Mucosa of rectum (tissue), 2 donors: ENCODE measurements at regions not wholly inside any gene's neighbourhood (a gene's known extent, or its start where the extent isn't known, plus 50 kb on each side); places are given as distances from the start of the nearest gene placed in this dataset.
A peak's percentile ranks its signal among the peaks of the same experiment; 100 is the strongest.
"Not testable (repeated sequence)": the region's sequence is repeated elsewhere in the genome, so short reads cannot be mapped to it uniquely, and the experiment has no call there.

Source experiments
- H3K27ac ChIP-seq, 2 donors: one replicate each; pipeline ENCODE4 v1.7.0; 2013; ENCODE audit warnings: inconsistent platforms in 2 of 2, low read depth in 2 of 2, low read length in 2 of 2
- H3K27me3 ChIP-seq, 2 donors: one replicate each; pipeline ENCODE4 v1.7.0; 2013; ENCODE audit warnings: low read length in 2 of 2; ENCODE audit not compliant: control insufficient read depth in 2 of 2, insufficient read depth in 2 of 2
- H3K36me3 ChIP-seq, 2 donors: one replicate each; pipeline ENCODE4 v1.7.0; 2013; ENCODE audit warnings: low read length in 2 of 2; ENCODE audit not compliant: control insufficient read depth in 2 of 2, insufficient read depth in 2 of 2
- H3K4me1 ChIP-seq, 2 donors: one replicate each; pipeline ENCODE4 v1.7.0; 2013; ENCODE audit warnings: low read length in 2 of 2, mild to moderate bottlenecking in 1 of 2; ENCODE audit not compliant: control insufficient read depth in 2 of 2, insufficient read depth in 2 of 2
- H3K4me3 ChIP-seq, 2 donors: one replicate each; pipeline ENCODE4 v1.7.0; 2013; ENCODE audit warnings: low read length in 2 of 2
- H3K9ac ChIP-seq, 2 donors: one replicate each; pipeline ENCODE4 v1.7.0; 2013; ENCODE audit warnings: low read length in 2 of 2, low read depth in 1 of 2, mild to moderate bottlenecking in 1 of 2
- H3K9me3 ChIP-seq, 2 donors: one replicate each; pipeline ENCODE4 v1.7.0; 2013; ENCODE audit warnings: low read length in 2 of 2; ENCODE audit not compliant: control insufficient read depth in 2 of 2
- donor health status: healthy.
- donor health status: Normal muscosa, but diverticular disease.

- no peak overlapping the region for H3K27ac ChIP-seq
- H3K27me3 ChIP-seq, result no peaks in the 10 kb centered on the region
- no peaks in the 10 kb centered on the region for H3K36me3 ChIP-seq
- no peaks in the 10 kb centered on the region for H3K9me3 ChIP-seq
- no peak overlapping the region for H3K9ac ChIP-seq
- H3K4me3 ChIP-seq, result no peak overlapping the region
- H3K4me1 ChIP-seq, result no peaks in the 10 kb centered on the region
Observed at GRCh38 chr12:14200598-14200997, 164.9 kb upstream of the ATF7IP start.

- H3K4me1 ChIP-seq, result no peaks in the 10 kb centered on the region
- no peaks in the 10 kb centered on the region for H3K36me3 ChIP-seq
- H3K27me3 ChIP-seq, result no peaks in the 10 kb centered on the region
- no peak overlapping the region for H3K27ac ChIP-seq
- H3K9ac ChIP-seq, result no peak overlapping the region
- H3K4me3 ChIP-seq, result no peak overlapping the region
- no peaks in the 10 kb centered on the region for H3K9me3 ChIP-seq
Observed at GRCh38 chr12:14201291-14201690, 164.2 kb upstream of the ATF7IP start.

GRCh38 chr12:14207905-14208551 lies 157.5 kb upstream of the ATF7IP start:
- Histone ChIP-seq H3K9me3 (no peaks in the 10 kb centered on the region), H3K27me3 (no peaks in the 10 kb centered on the region), H3K9ac (no peak overlapping the region), H3K27ac (peak overlapping the region; percentile 75 to 91), H3K4me1 (peaks cover 37 to 40% of the 10 kb centered on the region in 2 donors), H3K36me3 (no peaks in the 10 kb centered on the region), H3K4me3 (peak overlapping the region in 1 of 2 donors; percentile 37)

- Histone ChIP-seq H3K36me3 (no peaks in the 10 kb centered on the region), H3K27ac (peak overlapping the region; percentile 79 to 86), H3K4me3 (peak overlapping the region; percentile 2 to 28), H3K27me3 (no peaks in the 10 kb centered on the region), H3K9ac (peak overlapping the region; percentile 30 to 65), H3K4me1 (peaks cover 54 to 55% of the 10 kb centered on the region in 2 donors), H3K9me3 (no peaks in the 10 kb centered on the region)
Observed at GRCh38 chr12:14211947-14212387, 153.5 kb upstream of the ATF7IP start.

- Histone ChIP-seq H3K9ac (no peak overlapping the region), H3K4me3 (no peak overlapping the region), H3K9me3 (no peaks in the 10 kb centered on the region), H3K4me1 (peaks cover 41 to 44% of the 10 kb centered on the region in 2 donors), H3K27me3 (no peaks in the 10 kb centered on the region), H3K36me3 (no peaks in the 10 kb centered on the region), H3K27ac (peak overlapping the region; percentile 79 to 86)
Observed at GRCh38 chr12:14213542-14213941, 151.9 kb upstream of the ATF7IP start.

- peaks cover 37 to 39% of the 10 kb centered on the region in 2 donors for H3K4me1 ChIP-seq
- H3K9ac ChIP-seq, result no peak overlapping the region
- peak overlapping the region in 1 of 2 donors; percentile 17 for H3K4me3 ChIP-seq
- H3K36me3 ChIP-seq, result no peaks in the 10 kb centered on the region
- no peaks in the 10 kb centered on the region for H3K27me3 ChIP-seq
- no peaks in the 10 kb centered on the region for H3K9me3 ChIP-seq
- H3K27ac ChIP-seq, result peak overlapping the region; percentile 79 to 86
Observed at GRCh38 chr12:14214495-14214894, 151.0 kb upstream of the ATF7IP start.

DNA sequence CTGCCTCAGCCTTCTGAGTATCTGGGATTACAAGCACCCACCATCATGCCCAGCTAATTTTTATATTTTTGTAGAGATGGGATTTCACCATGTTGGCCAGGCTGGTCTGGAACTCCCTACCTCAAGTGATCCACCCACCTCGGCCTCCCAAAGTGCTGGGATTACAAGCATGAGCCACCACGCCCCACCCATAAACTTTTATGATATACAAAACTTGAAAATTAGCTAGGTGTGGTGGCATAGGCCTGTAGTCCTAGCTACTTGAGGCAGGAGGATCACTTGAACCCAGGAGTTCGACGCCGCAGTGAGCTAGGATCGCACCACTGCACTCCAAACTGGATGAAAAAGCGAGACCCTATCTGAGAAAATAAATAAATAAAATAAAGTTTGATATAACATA lies 149.5 kb upstream of the ATF7IP start:
- peaks cover 30 to 37% of the 10 kb centered on the region in 2 donors for H3K4me1 ChIP-seq
- not testable (repeated sequence) for H3K27me3 ChIP-seq, H3K27ac ChIP-seq, H3K9ac ChIP-seq, H3K36me3 ChIP-seq, H3K9me3 ChIP-seq
- H3K4me3 ChIP-seq, result peak overlapping the region in 1 of 2 donors; percentile 58

- peak overlapping the region; percentile 14 to 27 for H3K9ac ChIP-seq
- H3K4me1 ChIP-seq, result peaks cover 27 to 34% of the 10 kb centered on the region in 2 donors
- H3K27ac ChIP-seq, result peak overlapping the region in 1 of 2 donors; percentile 5
- H3K36me3 ChIP-seq, result no peaks in the 10 kb centered on the region
- peak overlapping the region; percentile 6 to 58 for H3K4me3 ChIP-seq
- H3K27me3 ChIP-seq, result no peaks in the 10 kb centered on the region
- H3K9me3 ChIP-seq, result peaks cover 0 to 3% of the 10 kb centered on the region in 2 donors
Observed at GRCh38 chr12:14216405-14217294, 148.8 kb upstream of the ATF7IP start.

GRCh38 chr12:14219156-14219555 lies 146.3 kb upstream of the ATF7IP start:
- Histone ChIP-seq H3K27me3 (no peaks in the 10 kb centered on the region), H3K4me3 (no peak overlapping the region), H3K27ac (peak overlapping the region; percentile 71 to 84), H3K9me3 (peaks cover 0 to 3% of the 10 kb centered on the region in 2 donors), H3K9ac (no peak overlapping the region), H3K36me3 (no peaks in the 10 kb centered on the region), H3K4me1 (peaks cover 9 to 25% of the 10 kb centered on the region in 2 donors)

GRCh38 chr12:14219670-14220069 lies 145.8 kb upstream of the ATF7IP start:
- H3K36me3 ChIP-seq, H3K27me3 ChIP-seq, H3K9ac ChIP-seq, H3K9me3 ChIP-seq, H3K4me3 ChIP-seq: not testable (repeated sequence)
- peak overlapping the region; percentile 71 to 84 for H3K27ac ChIP-seq
- peaks cover 7 to 20% of the 10 kb centered on the region in 2 donors for H3K4me1 ChIP-seq
